PC-9 (cell line): ENCODE measurements at regions not wholly inside any gene's neighbourhood (a gene's known extent, or its start where the extent isn't known, plus 50 kb on each side); places are given as distances from the start of the nearest gene placed in this dataset.

Source experiments
- EZH2 ChIP-seq: fragments of 200-600 bp; sonication (generic); IDR thresholded peaks from 2 replicates; pipeline ENCODE4 v1.8.0; 2017; ENCODE audit warnings: antibody characterized with exemption, low read depth
- TF ChIP-seq, protein P1 (sequence below): fragments of 200-600 bp; sonication (generic); conservative IDR thresholded peaks from 2 replicates; pipeline ENCODE4 v1.6.1; 2017; ENCODE audit warnings: mixed run types, antibody characterized with exemption, mild to moderate bottlenecking, moderate library complexity

DNA sequence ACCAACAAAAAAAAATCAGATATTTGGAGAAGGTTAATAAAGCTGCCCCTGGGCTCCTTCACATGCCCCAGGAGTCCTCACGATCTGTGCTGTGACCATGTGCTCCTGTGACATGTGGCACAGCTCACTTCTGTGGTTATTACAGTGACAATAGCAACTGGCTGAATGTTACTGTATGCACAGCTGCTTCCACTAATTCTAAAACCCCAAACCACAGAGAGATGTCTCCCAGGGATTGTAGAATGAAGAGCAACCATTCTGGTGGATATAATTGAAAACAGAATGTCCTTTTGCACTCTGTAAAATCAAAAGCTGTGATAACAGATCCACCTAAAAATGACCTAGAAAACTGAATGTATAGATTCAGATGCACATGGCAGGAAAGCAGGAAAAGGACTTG lies 489.2 kb upstream of the CNTN4 start:
- TF ChIP-seq, protein P1, sequence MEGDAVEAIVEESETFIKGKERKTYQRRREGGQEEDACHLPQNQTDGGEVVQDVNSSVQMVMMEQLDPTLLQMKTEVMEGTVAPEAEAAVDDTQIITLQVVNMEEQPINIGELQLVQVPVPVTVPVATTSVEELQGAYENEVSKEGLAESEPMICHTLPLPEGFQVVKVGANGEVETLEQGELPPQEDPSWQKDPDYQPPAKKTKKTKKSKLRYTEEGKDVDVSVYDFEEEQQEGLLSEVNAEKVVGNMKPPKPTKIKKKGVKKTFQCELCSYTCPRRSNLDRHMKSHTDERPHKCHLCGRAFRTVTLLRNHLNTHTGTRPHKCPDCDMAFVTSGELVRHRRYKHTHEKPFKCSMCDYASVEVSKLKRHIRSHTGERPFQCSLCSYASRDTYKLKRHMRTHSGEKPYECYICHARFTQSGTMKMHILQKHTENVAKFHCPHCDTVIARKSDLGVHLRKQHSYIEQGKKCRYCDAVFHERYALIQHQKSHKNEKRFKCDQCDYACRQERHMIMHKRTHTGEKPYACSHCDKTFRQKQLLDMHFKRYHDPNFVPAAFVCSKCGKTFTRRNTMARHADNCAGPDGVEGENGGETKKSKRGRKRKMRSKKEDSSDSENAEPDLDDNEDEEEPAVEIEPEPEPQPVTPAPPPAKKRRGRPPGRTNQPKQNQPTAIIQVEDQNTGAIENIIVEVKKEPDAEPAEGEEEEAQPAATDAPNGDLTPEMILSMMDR: no peak
- no peak for TF ChIP-seq EZH2
